ENCODE measurements at regions not wholly inside any gene's neighbourhood (a gene's known extent, or its start where the extent isn't known, plus 50 kb on each side); places are given as distances from the start of the nearest gene placed in this dataset.

DNA sequence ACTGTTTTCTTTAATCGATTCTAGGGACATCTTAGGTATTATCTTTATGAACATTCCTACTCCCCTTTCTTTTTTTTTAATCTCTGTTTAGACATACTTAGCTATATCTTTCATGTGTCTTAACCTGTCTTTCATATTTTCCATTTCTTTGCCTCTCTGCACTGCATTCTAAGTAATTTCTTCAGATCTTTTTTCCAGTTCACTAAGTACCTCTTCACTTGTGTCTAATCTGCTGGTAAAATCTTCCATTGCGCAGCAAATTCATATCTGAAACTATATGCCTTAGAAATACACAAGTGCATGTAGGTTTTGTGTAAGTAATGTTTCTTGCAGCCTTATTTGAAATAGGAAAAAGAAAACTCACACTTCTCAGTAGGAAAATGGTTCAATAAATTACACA is 165.4 kb upstream of the BTBD3 start:
- DNase-seq (ENCODE audit: low spot score) (no peak), FAIRE-seq (no peak)

DNA sequence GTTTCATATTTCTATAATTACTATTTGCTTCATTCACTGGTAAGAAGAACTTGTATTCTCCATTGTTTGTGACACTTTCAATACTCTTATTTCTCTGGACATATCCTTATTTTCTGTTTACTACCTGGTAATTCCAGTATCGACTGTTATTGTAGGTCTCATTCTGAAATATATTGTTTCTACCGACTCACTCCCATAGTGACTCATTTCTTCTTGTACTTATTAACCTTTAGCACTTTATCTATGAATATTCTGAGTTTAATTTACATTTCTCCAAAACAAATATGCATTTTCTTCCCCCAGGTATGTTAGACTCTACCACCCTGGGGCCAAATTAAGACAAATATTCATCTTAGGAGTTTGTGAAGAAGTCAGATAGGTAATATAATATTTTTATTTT is 164.5 kb upstream of the BTBD3 start:
- FAIRE-seq: no peak
- DNase-seq (ENCODE audit: low spot score): no peak

DNA sequence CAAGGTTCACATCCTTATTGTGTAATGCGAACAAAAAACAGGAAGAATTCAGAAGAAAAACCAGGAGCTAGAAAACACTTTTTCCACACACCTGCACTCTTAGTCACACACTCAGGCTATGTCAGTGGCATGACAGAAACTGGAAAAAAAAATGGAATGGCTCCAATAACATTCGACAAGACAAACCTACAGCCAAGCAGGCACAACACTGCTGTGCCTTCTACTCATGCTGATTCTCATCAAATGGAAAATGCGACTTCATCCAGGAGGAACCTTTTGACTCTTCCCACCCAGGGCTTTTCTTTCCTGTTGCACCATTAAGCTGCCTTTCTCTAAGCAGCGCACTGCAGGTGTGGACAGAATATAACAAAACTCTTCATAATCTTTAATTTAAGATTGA is 163.2 kb upstream of the BTBD3 start:
- FAIRE-seq: no peak
- no peak for DNase-seq (ENCODE audit: low spot score)

DNA sequence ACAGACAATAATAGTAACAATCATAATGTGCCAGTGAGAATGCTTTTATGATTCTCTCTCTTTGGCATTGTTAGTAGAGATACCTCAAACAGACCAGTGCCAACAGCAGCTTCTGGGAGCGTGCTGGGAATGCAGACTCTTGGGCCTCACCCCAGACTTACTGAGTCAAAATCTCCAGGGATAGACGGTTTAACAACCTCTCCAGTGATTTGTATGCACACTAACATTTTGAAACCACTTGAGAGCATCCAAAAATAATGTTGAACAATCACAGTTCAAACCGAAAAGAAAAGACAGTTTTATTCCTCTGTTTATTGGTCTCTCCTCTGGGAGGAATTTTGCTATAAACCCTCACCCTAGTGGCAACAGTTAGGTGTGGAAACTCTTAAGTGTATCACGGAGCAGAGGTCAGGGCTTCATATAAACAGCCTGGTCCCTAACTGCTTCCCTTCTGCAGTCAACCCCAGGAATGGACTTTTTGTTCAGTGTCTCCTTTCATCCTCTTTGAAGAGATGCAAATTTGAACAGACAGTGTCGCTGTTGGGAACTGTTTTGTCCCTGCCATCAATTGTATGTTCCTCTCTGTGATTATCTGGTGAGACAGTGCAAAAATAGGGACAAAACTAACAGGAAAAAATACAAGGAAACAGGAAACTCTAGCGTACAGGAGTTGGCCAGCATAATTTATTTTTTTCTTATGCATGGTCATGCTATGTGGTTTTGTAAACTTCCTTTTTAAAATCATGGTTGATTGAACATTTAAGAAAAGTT is 162.4 kb upstream of the BTBD3 start:
- FAIRE-seq (no peak), DNase-seq (ENCODE audit: low spot score) (no peak)

DNA sequence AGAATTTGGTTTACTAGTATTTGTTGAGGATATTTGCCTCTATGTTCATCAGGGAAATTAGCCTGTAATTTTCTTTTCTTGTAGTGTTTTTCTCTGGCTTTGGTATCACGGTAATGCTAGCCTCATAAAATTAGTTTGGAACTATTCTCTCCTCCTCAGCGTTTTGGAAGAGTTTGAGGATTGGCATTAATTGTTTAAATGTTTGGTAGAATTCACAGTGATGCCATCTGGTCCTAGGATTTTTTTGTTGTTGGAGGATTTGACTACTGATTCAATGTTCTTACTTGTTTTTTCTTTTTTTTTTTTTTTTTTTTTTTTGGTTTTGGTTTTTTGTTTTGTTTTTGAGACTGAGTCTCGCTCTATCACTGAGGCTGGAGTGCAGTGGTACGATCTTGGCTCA is 156.2 kb upstream of the BTBD3 start:
- FAIRE-seq (no peak), DNase-seq (ENCODE audit: low spot score) (no peak)

DNA sequence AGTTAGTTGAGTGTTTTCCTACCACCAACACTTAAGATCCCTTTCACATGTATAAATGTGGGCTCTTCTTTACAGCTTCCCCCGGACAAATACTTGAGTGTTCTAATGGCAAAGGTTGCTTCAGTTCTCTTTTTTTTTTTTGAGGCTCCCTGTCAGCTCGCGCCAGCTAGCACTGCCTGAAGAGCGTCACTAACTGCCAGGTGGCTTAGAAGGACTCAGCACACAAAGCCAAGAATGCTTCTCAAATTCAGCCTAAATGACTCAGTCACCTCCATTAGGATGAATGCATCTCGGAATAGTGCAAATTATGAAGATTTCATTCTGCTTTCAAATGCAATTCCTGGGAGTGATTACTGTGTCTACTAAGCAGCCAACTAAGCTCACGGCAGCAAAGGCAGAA is 150.7 kb upstream of the BTBD3 start:
- DNase-seq (ENCODE audit: low spot score): no peak
- no peak for FAIRE-seq

DNA sequence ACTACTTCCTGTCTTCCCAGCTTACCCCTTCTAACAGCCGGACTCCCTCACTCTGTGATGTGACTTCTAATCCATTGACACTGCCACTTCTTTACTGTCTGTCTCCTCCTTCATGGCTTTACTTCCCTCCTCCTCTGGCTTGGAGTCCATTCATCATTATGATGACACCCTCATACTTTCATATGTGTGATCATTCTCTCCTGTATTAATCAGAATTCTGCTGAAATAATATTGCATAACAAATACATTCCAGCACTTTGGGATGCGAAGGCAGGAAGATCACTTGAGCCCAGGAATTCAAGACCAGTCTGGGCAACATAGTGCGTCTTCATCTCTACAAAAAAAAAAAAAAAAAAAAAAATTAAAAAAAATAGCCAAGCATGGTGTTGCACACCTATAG is 147.9 kb upstream of the BTBD3 start:
- DNase-seq (ENCODE audit: low spot score): no peak
- FAIRE-seq: no peak

DNA sequence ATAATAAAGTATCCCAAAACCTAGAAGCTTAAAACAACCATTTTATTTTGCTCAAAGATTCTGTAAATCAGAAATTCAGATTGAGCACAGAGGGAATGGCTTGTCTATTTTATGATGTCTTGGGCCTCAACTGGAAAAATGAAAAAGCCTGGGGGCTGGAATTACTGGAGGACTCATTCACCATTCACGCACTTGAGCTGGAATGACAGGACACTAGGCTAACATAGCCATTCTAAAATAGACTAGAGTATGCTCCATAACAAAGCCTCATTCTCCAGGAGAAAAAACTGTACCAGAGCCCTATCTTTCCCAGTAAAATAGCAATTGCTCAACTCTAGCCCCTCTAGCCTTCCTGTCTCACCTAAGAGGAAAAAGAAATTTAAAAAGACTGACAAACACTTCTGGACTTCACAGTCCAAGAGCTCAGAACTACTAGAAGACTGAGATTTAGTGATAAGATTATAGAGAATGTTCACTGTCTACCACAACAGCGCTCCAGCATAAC is 145.4 kb upstream of the BTBD3 start:
- FAIRE-seq: no peak
- DNase-seq (ENCODE audit: low spot score): no peak

DNA sequence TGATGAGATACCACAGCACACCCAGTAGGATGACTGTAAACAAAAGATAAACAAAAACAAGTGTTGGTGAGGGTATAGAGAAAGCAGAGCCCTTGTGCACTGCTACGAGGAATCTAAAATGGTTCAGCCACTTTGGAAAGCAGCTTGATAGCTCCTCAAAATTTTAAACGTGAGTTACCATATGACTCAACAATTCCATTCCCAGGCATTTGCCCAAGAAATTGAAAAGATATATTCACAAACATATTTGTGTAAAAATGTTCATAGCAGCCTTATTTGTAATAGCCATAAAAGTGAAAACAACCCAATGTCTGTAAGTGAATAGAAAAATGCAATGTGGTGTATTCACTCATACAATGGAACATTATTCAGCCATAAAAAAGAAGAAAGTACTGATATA is 141.0 kb upstream of the BTBD3 start:
- DNase-seq (ENCODE audit: low spot score) (no peak), FAIRE-seq (no peak)

DNA sequence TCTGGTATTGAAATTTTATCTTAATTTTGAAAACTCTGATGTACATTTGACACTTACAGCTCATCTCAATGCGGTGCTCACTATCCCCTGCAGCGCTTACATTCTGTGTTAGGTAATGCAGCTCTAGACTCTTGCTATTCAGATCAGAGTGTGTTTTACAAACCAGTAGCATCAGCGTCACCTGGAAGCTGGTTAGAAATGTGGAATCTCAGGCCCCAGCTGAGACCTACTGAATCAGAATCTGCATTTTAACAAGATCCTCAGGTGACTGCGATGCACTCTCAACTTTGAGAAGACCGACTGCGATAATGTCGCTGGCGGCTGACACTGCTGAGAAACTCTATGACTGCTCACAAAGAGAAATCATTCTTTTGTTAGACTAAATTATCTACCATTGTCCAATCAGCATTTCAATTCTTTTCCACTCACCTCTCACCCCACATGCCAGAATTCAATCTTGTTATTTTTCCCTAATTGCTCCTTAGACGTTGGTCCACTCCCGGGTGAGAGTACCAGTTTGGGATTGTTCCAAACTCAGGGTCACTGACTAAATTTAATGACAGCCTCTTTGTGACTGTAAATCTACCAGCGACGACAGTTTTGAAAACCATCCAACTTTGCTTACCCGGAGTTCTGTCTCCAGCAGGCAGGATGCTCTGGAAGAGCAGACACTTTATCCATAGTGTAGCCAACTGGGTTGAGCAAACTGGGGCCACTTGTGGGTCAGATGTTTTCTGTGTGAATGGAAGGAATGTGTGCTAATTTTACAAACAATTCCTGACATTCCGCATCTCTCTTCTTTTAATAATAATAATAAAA is 140.1 kb upstream of the BTBD3 start:
- FAIRE-seq: no peak
- no peak for DNase-seq (ENCODE audit: low spot score)

DNA sequence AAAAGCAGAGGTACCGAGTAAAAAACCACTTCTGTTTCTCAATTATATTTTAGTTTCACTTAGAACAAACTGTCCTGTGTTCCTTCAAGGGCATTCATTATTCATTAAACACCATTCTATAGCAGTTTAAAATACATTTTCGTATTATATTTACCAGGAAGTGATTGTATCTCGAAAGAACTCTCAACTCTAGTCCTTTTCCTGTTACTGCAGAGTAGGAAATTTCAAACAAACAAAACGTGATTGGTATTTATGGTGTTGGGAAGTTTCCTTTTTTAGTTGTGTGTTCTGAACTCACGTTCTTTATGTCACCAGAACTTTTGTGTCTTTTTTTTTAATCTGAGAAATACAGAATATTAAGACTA is 139.5 kb upstream of the BTBD3 start:
- FAIRE-seq (no peak), DNase-seq (ENCODE audit: low spot score) (no peak)

DNA sequence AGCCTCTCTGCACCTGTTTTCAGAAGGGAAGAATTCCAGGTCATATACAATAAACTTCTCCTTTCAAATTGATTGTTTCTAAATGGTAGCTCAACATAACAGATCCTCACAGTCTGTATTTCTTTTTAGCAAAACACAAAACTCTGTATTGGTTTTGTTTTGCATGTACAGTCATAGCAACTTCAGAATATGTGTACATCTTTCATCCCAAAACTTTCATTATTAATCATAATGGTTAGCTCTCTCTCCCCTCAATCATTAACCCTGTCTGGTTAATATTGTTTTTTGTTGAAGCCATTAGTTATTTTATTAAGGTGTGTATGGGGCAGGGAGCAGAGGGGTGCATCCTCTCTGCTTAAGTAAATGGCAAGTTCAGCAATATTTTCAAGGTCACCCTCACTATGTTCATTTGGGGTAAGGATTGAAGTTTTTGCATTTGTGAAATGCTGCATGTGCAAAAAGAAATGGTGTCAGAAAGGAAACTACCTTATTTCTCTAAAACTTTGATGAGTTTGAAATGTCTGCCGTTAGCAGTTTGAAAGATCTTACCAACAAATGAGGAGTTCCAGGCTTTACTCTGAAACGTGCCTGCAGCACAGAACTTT is 136.8 kb upstream of the BTBD3 start:
- FAIRE-seq (no peak), DNase-seq (ENCODE audit: low spot score) (no peak)

DNA sequence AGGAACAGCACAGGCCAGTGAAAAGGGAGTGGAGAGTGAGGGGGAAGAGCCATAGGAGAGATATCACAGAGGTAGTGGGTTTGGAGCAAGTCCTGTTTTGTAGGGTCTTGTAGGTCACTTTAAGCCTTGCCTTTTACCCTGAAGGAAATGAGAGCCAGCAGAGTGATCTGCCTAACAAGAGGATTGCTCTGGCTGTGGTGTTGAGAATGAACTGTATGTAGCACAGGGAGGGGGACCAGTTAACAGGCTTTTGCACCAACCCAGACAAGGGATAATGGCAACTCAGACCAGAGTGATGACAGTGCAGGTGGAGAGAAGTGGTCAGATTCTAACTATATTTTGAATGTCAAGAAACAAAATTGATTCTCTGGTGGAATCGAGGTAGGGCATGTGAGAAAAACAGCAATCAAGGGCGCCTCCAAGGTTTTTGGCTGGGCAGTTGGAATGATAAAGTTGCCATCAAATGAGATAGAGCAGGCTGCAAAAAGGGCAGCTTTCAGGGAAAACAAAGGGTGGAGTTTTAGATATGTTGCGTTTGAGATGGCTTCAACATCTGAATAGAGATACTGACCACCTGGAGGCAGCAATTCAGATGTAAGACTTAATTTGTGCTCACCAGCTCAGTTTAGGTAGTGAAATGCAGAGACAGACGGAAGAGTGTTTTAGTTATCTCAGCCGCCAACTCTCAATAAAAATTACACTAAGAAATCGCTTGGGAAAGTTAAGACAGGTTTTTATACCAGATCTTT is 134.4 kb upstream of the BTBD3 start:
- no peak for DNase-seq (ENCODE audit: low spot score)
- FAIRE-seq: no peak

DNA sequence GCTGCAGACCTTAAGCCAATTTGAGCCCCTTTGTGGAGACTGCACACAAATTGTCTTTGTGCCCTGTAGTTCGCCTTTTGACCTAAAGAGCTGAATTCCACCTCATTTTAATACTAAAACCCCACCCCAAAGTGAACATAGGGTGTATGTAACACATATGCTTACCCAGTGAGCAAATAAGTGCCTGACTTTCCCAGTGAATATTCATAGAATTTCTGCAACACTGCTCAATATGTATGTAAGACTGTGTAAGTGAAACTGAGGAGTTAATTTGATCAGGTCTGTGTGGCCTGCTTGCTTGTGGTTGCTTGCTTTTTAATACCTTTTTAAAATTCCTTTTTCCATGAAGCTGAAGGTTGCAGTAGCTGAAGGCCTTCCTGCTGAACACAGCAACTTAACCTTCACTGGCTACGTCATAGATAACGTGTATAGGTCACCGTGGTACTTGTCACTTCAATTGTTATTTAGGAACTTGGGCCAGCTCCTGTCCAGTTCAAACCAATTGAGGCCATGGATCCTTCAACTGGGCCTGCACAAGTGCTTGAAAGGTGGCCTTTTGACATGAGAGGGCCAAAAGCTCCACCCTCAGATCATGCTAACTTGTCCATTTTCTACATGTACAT is 131.7 kb upstream of the BTBD3 start:
- FAIRE-seq: no peak
- no peak for DNase-seq (ENCODE audit: low spot score)

DNA sequence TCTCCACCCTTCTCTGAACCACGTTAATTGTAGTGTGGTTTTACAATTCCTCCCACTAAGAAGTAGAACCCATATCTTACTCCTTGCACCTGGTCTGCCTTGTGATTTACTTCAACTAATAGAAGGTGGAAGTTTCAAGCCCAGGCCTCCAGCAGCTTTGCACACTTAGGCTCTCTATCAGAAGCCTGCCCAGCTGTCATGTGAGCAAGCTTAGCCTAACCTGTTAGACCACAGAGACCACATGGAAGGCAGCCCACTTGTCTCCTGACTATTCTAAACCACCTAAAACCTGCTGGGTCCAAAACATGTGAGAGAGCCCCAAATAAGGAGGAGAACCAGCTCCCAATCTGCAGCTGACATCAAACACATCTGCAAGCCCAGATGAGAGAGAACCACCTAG is 127.6 kb upstream of the BTBD3 start:
- FAIRE-seq (no peak), DNase-seq (ENCODE audit: low spot score) (no peak)

DNA sequence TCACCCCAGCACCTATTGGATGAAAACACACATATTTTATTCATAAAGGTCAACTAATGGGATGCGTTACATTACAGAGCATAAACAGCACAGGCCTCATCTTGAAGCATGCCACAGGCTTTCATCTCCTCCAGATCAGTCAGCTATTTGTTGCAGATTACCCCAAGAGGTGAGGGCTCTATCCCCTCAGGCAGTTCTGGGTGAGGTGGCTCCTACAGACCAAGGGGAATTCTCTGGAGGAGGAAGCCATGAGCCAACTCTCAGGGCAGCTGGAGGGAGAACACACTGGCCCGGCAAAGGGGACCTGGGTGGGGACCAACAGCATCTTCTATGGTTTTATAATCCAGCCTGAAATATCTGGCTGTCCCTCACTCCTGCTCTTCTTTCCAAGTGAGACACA is 126.4 kb upstream of the BTBD3 start:
- DNase-seq (ENCODE audit: low spot score): no peak
- no peak for FAIRE-seq

DNA sequence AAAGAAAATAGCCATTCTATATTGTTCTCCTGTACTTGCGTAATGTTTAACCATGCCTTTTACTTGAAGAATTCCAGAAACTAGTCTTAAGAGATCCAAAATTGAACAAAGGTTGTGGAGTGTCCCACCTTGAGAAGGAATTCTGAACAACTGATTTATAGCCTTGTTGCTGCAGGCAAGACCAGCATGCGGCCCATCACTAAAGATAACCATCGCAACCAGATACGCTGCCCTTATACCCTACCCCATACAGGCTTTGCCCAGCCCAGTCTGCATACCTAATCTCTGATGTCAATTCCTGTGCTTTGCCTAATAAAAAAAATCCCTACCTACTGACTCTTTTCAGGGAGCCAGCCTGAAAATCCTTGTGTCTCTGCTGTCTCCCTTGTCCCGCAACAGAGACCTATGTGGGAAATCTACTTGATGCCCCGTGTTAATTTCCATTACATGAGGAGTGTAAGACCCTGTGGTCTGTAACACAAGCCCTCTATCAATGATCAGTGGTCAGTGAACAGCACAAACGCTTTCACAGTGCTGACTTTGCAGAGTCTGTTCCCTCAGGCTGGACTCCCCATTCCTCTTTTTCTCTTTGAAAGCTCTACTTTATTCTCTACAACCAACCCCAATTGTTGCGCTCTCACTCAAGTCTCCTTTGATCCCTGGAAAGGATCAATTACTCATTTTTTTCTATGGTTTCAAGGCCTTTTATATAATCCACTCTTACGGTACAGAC is 125.7 kb upstream of the BTBD3 start:
- FAIRE-seq (no peak), DNase-seq (ENCODE audit: low spot score) (no peak)

DNA sequence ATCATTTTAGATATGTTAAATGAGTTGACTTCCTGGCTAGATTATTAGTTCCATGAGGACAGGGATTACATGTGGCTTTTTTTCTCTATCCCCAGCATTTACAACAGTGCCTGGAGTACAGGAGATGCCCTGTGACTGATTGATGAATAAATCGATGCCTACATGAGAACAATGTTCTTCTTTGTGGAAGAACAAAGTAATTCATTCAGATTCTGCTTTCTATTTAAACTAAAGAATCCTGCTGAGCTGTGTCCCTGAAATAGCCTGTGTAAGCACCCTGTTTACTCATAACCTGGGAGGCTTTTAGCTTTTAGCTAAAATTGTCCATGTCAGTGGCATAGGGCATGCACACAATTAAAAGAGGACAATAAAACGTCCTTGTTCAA is 125.1 kb upstream of the BTBD3 start:
- FAIRE-seq: no peak
- no peak for DNase-seq (ENCODE audit: low spot score)

DNA sequence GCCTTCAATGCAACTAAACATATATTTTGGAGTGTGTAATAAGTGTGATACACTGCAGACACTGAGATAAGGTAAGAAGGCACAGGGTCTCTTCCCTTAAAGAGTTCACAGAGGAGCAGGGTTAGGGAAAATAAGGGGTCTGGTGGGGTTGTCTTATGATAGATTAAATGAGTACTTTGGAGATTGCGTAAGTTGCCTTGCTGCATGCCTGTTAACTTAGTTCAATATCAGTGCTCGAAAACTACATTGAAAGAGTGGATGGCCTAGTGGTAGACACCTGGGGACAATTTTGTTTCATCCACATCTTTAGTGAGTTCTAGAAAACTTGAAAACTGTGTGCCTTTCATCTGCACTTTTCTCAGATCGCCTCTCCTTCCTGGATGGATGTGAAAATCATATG is 123.2 kb upstream of the BTBD3 start:
- FAIRE-seq (no peak), DNase-seq (ENCODE audit: low spot score) (no peak)

DNA sequence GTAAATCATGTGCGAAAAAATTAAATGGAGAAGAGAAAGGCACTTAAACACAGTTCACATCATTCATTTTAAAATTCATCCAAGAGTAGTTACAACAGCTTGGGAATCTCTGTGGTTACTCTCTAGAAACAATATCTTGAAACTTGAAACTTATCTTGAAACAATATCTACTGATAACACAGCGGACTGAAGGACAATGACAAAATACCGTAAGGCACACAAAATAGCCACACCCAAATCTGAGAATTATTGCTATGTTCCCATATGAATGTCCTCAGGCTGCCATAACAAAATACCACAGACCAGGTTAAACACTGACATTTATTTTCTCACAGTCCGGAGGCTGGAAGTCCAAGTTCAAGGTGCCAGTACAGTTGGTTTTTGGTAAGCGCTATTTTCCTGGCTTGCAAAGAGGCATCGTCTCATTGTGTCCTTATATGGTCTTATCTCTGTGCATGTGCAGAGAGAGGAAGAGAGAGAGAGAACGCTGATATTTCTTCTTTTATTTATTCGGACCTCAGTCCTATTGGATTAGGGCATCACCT is 122.5 kb upstream of the BTBD3 start:
- FAIRE-seq: no peak
- no peak for DNase-seq (ENCODE audit: low spot score)

Measured in RCC 7860 (cell line).